Gastrocnemius medialis (tissue), 4 donors: ENCODE measurements at regions not wholly inside any gene's neighbourhood (a gene's known extent, or its start where the extent isn't known, plus 50 kb on each side); places are given as distances from the start of the nearest gene placed in this dataset.
A peak's percentile ranks its signal among the peaks of the same experiment; 100 is the strongest.

Source experiments
- ATAC-seq, 2 donors: fragments of 150-250 bp; one replicate each; pipeline ENCODE4 v1.9.1; 2016
- DNase-seq, 2 donors: peaks; one replicate each; pipeline ENCODE4 v3.0.0-alpha.2; 2019
- H3K27ac ChIP-seq, 4 donors: fragments of 200-600 bp; sonication (generic); 1 replicate in 1 of 4; 2 replicates in 3 of 4; pipeline ENCODE4 v1.5.1; 2016 to 2018; ENCODE audit warnings: mild to moderate bottlenecking in 2 of 4, moderate library complexity in 1 of 4
- H3K27me3 ChIP-seq, 3 donors: fragments of 200-600 bp; sonication (generic) in 2 of 3; 1 replicate in 1 of 3; 2 replicates in 2 of 3; pipeline versions ENCODE4 v1.5.1 to v1.6.0; 2016 to 2019; ENCODE audit warnings: mild to moderate bottlenecking in 1 of 3, moderate library complexity in 1 of 3
- H3K36me3 ChIP-seq, 2 donors: fragments of 200-600 bp; sonication (generic) in 1 of 2; one replicate each; pipeline ENCODE4 v1.5.1; 2017 to 2018
- H3K4me1 ChIP-seq, 2 donors: fragments of 200-600 bp; sonication (generic) in 1 of 2; one replicate each; pipeline ENCODE4 v1.5.1; 2016 to 2017; ENCODE audit warnings: mild to moderate bottlenecking in 2 of 2
- H3K4me3 ChIP-seq, 4 donors: fragments of 200-600 bp; sonication (generic) in 3 of 4; 1 replicate in 1 of 4; 2 replicates in 3 of 4; pipeline ENCODE4 v1.5.1; 2016 to 2019; ENCODE audit warnings: mild to moderate bottlenecking in 2 of 4
- H3K9me3 ChIP-seq, 3 donors: fragments of 200-600 bp; sonication (generic) in 2 of 3; 1 replicate in 1 of 3; 2 replicates in 2 of 3; pipeline ENCODE4 v1.5.1; 2016 to 2019
- CTCF ChIP-seq, 5 experiments: fragments of 450-650 bp in 3 of 5; fragments of 200-600 bp in 2 of 5; sonication (generic) in 2 of 5; IDR thresholded peaks in 4 of 5; conservative IDR thresholded peaks in 1 of 5; 1 replicate in 4 of 5; 2 replicates in 1 of 5; pipeline ENCODE4 v1.5.1; 2016 to 2019; ENCODE audit warnings: antibody characterized with exemption in 5 of 5, mild to moderate bottlenecking in 3 of 5, moderate library complexity in 3 of 5
- POLR2A ChIP-seq, 2 donors: fragments of 450-650 bp; IDR thresholded peaks; one replicate each; pipeline ENCODE4 v1.6.1; 2017; ENCODE audit warnings: antibody characterized with exemption in 2 of 2, mild to moderate bottlenecking in 2 of 2, moderate library complexity in 2 of 2
- in situ Hi-C, 4 donors: fragments of 200-750 bp; cut with MboI; loops; one replicate each; pipeline versions ENCODE4 v1.15.0 to v1.8.0; 2017; ENCODE audit warnings: low sequenced_read_pairs in 4 of 4
- intact Hi-C: fragments of 100-400 bp; cut with DNase I; formaldehyde crosslinking; loops from one replicate; pipeline ENCODE4 v1.15.1; 2023; ENCODE audit warnings: low total_unique reads

GRCh38 chr13:73779881-73780280, 354.3 kb downstream of the KLF12 start:
- ATAC-seq (no peak), DNase-seq (no peak)
- Histone ChIP-seq H3K4me1 (peaks cover 27 to 31% of the 10 kb centered on the region in 2 donors), H3K27me3 (no peaks in the 10 kb centered on the region), H3K9me3 (no peaks in the 10 kb centered on the region), H3K27ac (no peak overlapping the region), H3K4me3 (no peak overlapping the region), H3K36me3 (no peaks in the 10 kb centered on the region)
- intact Hi-C loops (no loop called here), in situ Hi-C loops (no loop called here)
- TF ChIP-seq CTCF (IDR thresholded peaks at IDR 0.05 in 4 of 5, conservative IDR thresholded peaks at IDR 0.05 in 1 of 5) = no peak
- TF ChIP-seq POLR2A (IDR thresholded peaks at IDR 0.05) = no peak

GRCh38 chr13:73778242-73778864, 355.9 kb downstream of the KLF12 start:
- H3K4me1 ChIP-seq = peaks cover 27 to 31% of the 10 kb centered on the region in 2 donors
- peak overlapping the region in 3 of 4 donors; percentile 11 to 43 (median 30) for H3K27ac ChIP-seq
- DNase-seq = no peak
- in situ Hi-C loops = no loop called here
- H3K4me3 ChIP-seq = no peak overlapping the region
- no peaks in the 10 kb centered on the region for H3K9me3 ChIP-seq
- H3K36me3 ChIP-seq = no peaks in the 10 kb centered on the region
- H3K27me3 ChIP-seq = no peaks in the 10 kb centered on the region
- TF ChIP-seq CTCF (IDR thresholded peaks at IDR 0.05 in 4 of 5, conservative IDR thresholded peaks at IDR 0.05 in 1 of 5) (no peak), POLR2A (IDR thresholded peaks at IDR 0.05) (no peak)
- no peak for ATAC-seq
- intact Hi-C loops = no loop called here

- in situ Hi-C loops (no loop called here), intact Hi-C loops (no loop called here)
- DNase-seq (no peak), ATAC-seq (no peak)
- Histone ChIP-seq H3K36me3 (no peaks in the 10 kb centered on the region), H3K27ac (no peak overlapping the region), H3K27me3 (no peaks in the 10 kb centered on the region), H3K4me1 (peaks cover 20 to 29% of the 10 kb centered on the region in 2 donors), H3K4me3 (no peak overlapping the region), H3K9me3 (no peaks in the 10 kb centered on the region)
- TF ChIP-seq CTCF (IDR thresholded peaks at IDR 0.05 in 4 of 5, conservative IDR thresholded peaks at IDR 0.05 in 1 of 5) (no peak), POLR2A (IDR thresholded peaks at IDR 0.05) (no peak)
Measured at GRCh38 chr13:73777134-73777533, 357.1 kb downstream of the KLF12 start.

GRCh38 chr13:73776151-73776785, 357.9 kb downstream of the KLF12 start:
- H3K4me1 ChIP-seq = peaks cover 19 to 23% of the 10 kb centered on the region in 2 donors
- DNase-seq = peak; percentile 13 to 40
- no peaks in the 10 kb centered on the region for H3K36me3 ChIP-seq
- no peak for TF ChIP-seq POLR2A (IDR thresholded peaks at IDR 0.05)
- TF ChIP-seq CTCF (IDR thresholded peaks at IDR 0.05 in 4 of 5, conservative IDR thresholded peaks at IDR 0.05 in 1 of 5) = no peak
- H3K27ac ChIP-seq = peak overlapping the region in 3 of 4 donors; percentile 16 to 69 (median 47)
- intact Hi-C loops = no loop called here
- no peaks in the 10 kb centered on the region for H3K27me3 ChIP-seq
- peak; percentile 92 to 99 for ATAC-seq
- H3K4me3 ChIP-seq = no peak overlapping the region
- in situ Hi-C loops = no loop called here
- H3K9me3 ChIP-seq = no peaks in the 10 kb centered on the region
